Psoas muscle (tissue), 7 donors: ENCODE measurements at regions not wholly inside any gene's neighbourhood (a gene's known extent, or its start where the extent isn't known, plus 50 kb on each side); places are given as distances from the start of the nearest gene placed in this dataset.

Experiments
- ATAC-seq, 4 donors: fragments of 200-7000 bp; cut with Tn5 transposase; one replicate each; pipeline ENCODE4 v1.9.1; 2020; ENCODE audit warnings: moderate library complexity in 3 of 4, mild to moderate bottlenecking in 2 of 4
- DNase-seq, 2 donors: peaks; one replicate each; pipeline ENCODE4 v3.0.0-alpha.2; 2020
- H3K27ac ChIP-seq: fragments of 200-600 bp; one replicate; pipeline ENCODE4 v1.8.0; 2022
- H3K27me3 ChIP-seq, 3 donors: fragments of 200-600 bp in 1 of 3; one replicate each; pipeline versions ENCODE4 v1.6.1 to v1.8.0; 2013 to 2022; ENCODE audit warnings: low read length in 2 of 3, mild to moderate bottlenecking in 2 of 3, moderate library complexity in 1 of 3; ENCODE audit not compliant: insufficient read depth in 3 of 3
- H3K36me3 ChIP-seq, 2 donors: fragments of 200-600 bp in 1 of 2; one replicate each; pipeline versions ENCODE4 v1.6.1 to v1.8.0; 2013 to 2022; ENCODE audit warnings: low read depth in 1 of 2, mild to moderate bottlenecking in 1 of 2, moderate library complexity in 1 of 2; ENCODE audit not compliant: insufficient read depth in 1 of 2
- H3K4me1 ChIP-seq: fragments of 200-600 bp; one replicate; pipeline ENCODE4 v1.8.0; 2022
- H3K4me3 ChIP-seq: fragments of 200-600 bp; one replicate; pipeline ENCODE4 v1.8.0; 2022; ENCODE audit warnings: mild to moderate bottlenecking
- H3K9me3 ChIP-seq: fragments of 200-600 bp; one replicate; pipeline ENCODE4 v1.8.0; 2022
- CTCF ChIP-seq: fragments of 200-600 bp; IDR thresholded peaks from one replicate; pipeline ENCODE4 v1.8.0; 2022; ENCODE audit warnings: antibody characterized with exemption
- WGBS, 3 donors: extraction: QIAGEN DNeasy Blood & Tissue Kit; methylation state at CpG; one replicate each; pipeline versions ENCODE4 v1.1.6 to v1.1.7; 2013; 5-methylcytosine and 5-hydroxymethylcytosine counted together
- intact Hi-C, 2 donors: fragments of 100-400 bp; cut with DNase I; formaldehyde crosslinking; loops; one replicate each; pipeline versions ENCODE4 v1.11.0 to v1.14.2; 2022
- donor health status: healthy with polysubstance abuse.
- donor health status: DM: no; HTN: no; CAD: no; lungs with moderate emphysema.
- donor health status: Bipolar disorder and iron deficiency.
- donor health status: healthy.
- donor health status: DM: yes; HTN: yes; CAD: no.
- donor health status: DM: no; HTN: no; CAD: no.
- donor health status: DM: yes; HTN: yes; CAD: no.

- intact Hi-C loops: no loop called here
- H3K36me3 ChIP-seq: no peaks in the 10 kb centered on the region
- H3K4me1 ChIP-seq: no peaks in the 10 kb centered on the region
- no peaks in the 10 kb centered on the region for H3K9me3 ChIP-seq
- no peaks in the 10 kb centered on the region for H3K27me3 ChIP-seq
- ATAC-seq (no peak), DNase-seq (no peak)
- H3K4me3 ChIP-seq: no peak overlapping the region
- WGBS, 3 donors: 69 to 80% (median 75%) methylated on average over 1 of the region's 1 CpG
- no peak overlapping the region for H3K27ac ChIP-seq
- no peak for TF ChIP-seq CTCF
These were observed 357.8 kb upstream of the LARGE1 start for GRCh38 chr22:34278121-34278520.

DNA sequence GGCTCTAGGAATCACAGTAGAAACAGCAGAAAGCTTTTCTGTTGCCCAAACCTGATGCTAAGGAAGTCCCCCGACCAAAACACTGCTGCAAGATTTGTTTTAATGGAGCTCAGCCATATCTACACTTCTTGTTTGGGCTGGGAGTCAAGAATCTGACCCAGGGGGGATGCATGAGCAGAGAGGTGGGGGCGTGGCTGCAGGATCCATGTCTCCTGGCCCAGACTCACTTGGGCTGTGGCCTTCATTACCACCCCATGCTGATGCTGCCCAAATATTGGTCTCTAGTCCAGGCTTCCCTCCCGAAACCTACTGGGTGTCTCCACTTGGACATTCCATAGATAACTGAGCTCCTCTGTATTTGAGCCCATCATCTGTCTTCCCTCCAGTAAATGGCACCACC is 361.5 kb upstream of the LARGE1 start:
- 53 to 68% (median 63%) methylated on average over 3 of the region's 3 CpGs for WGBS, 3 donors
- ATAC-seq (no peak), DNase-seq (no peak)
- no peak overlapping the region for H3K27ac ChIP-seq
- no peak overlapping the region for H3K4me3 ChIP-seq
- H3K9me3 ChIP-seq: no peaks in the 10 kb centered on the region
- no peaks in the 10 kb centered on the region for H3K36me3 ChIP-seq
- no peaks in the 10 kb centered on the region for H3K27me3 ChIP-seq
- intact Hi-C loops: no loop called here
- no peaks in the 10 kb centered on the region for H3K4me1 ChIP-seq
- TF ChIP-seq CTCF: no peak

GRCh38 chr22:34283844-34284243 is 363.6 kb upstream of the LARGE1 start:
- ATAC-seq (no peak), DNase-seq (no peak)
- H3K27me3 ChIP-seq: no peaks in the 10 kb centered on the region
- no peaks in the 10 kb centered on the region for H3K9me3 ChIP-seq
- H3K4me3 ChIP-seq: no peak overlapping the region
- no peak overlapping the region for H3K27ac ChIP-seq
- intact Hi-C loops: no loop called here
- WGBS, 3 donors: 62 to 65% (median 64%) methylated on average over 3 of the region's 3 CpGs
- H3K4me1 ChIP-seq: no peaks in the 10 kb centered on the region
- no peaks in the 10 kb centered on the region for H3K36me3 ChIP-seq
- TF ChIP-seq CTCF: no peak

- no peak overlapping the region for H3K27ac ChIP-seq
- H3K4me1 ChIP-seq: no peaks in the 10 kb centered on the region
- no peak for DNase-seq
- 45 to 56% (median 46%) methylated on average over 4 of the region's 4 CpGs for WGBS, 3 donors
- H3K4me3 ChIP-seq: no peak overlapping the region
- H3K27me3 ChIP-seq: peaks cover 0 to 5% (median 0%) of the 10 kb centered on the region in 3 donors
- peak in 2 of 4 donors; percentile 44 to 75 for ATAC-seq
- intact Hi-C loops: no loop called here
- no peaks in the 10 kb centered on the region for H3K9me3 ChIP-seq
- no peak for TF ChIP-seq CTCF
- no peaks in the 10 kb centered on the region for H3K36me3 ChIP-seq
These were observed 373.0 kb upstream of the LARGE1 start for GRCh38 chr22:34293324-34293723.

GRCh38 chr22:34294476-34294875 is 374.2 kb upstream of the LARGE1 start:
- intact Hi-C loops: no loop called here
- Histone ChIP-seq H3K4me1 (no peaks in the 10 kb centered on the region), H3K36me3 (no peaks in the 10 kb centered on the region), H3K4me3 (no peak overlapping the region), H3K27me3 (peaks cover 0 to 5% (median 0%) of the 10 kb centered on the region in 3 donors), H3K9me3 (no peaks in the 10 kb centered on the region), H3K27ac (no peak overlapping the region)
- ATAC-seq (no peak), DNase-seq (no peak)
- no peak for TF ChIP-seq CTCF
- 64 to 70% (median 67%) methylated on average over 5 of the region's 5 CpGs for WGBS, 3 donors
